WTC11 (cell line): ENCODE measurements at regions not wholly inside any gene's neighbourhood (a gene's known extent, or its start where the extent isn't known, plus 50 kb on each side); places are given as distances from the start of the nearest gene placed in this dataset.

Experiments
- ELF4 ChIP-seq: sonication (generic); formaldehyde crosslinking; IDR thresholded peaks from 2 replicates; pipeline ENCODE4 v1.8.1; 2022; ENCODE audit warnings: low read depth, mild to moderate bottlenecking, moderate library complexity, missing genetic modification reagents
- ESRRA ChIP-seq: sonication (generic); formaldehyde crosslinking; IDR thresholded peaks from 2 replicates; pipeline ENCODE4 v1.8.1; 2022; ENCODE audit warnings: mild to moderate bottlenecking, missing genetic modification reagents, borderline replicate concordance
- ETV6 ChIP-seq: sonication (generic); formaldehyde crosslinking; IDR thresholded peaks from 2 replicates; pipeline ENCODE4 v1.8.1; 2022; ENCODE audit warnings: mild to moderate bottlenecking, missing genetic modification reagents
- FOXK1 ChIP-seq: sonication (generic); formaldehyde crosslinking; IDR thresholded peaks from 2 replicates; pipeline ENCODE4 v1.8.0; 2022; ENCODE audit warnings: mild to moderate bottlenecking, moderate library complexity, missing genetic modification reagents
- NFE2L1 ChIP-seq: sonication (generic); formaldehyde crosslinking; IDR thresholded peaks from 2 replicates; pipeline ENCODE4 v1.8.1; 2023; ENCODE audit warnings: missing genetic modification reagents
- TEAD4 ChIP-seq: sonication (generic); formaldehyde crosslinking; IDR thresholded peaks from 2 replicates; pipeline ENCODE4 v1.8.0; 2022; ENCODE audit warnings: mild to moderate bottlenecking, missing genetic modification reagents
- TP53 ChIP-seq: sonication (generic); formaldehyde crosslinking; IDR thresholded peaks from 2 replicates; pipeline ENCODE4 v1.8.1; 2023; ENCODE audit warnings: mild to moderate bottlenecking, missing genetic modification reagents
- ZNF263 ChIP-seq: sonication (generic); formaldehyde crosslinking; IDR thresholded peaks from 2 replicates; pipeline ENCODE4 v1.8.1; 2022; ENCODE audit warnings: low read depth, mild to moderate bottlenecking, moderate library complexity, missing genetic modification reagents
- TF ChIP-seq, protein P1 (sequence below): sonication (generic); formaldehyde crosslinking; conservative IDR thresholded peaks from 2 replicates; pipeline ENCODE4 v1.8.1; 2022; ENCODE audit warnings: mild to moderate bottlenecking, missing genetic modification reagents
- TF ChIP-seq, protein P2 (sequence below): sonication (generic); formaldehyde crosslinking; IDR thresholded peaks from 2 replicates; pipeline ENCODE4 v1.8.1; 2022; ENCODE audit warnings: low read depth, mild to moderate bottlenecking, moderate library complexity, missing genetic modification reagents, borderline replicate concordance
- TF ChIP-seq, protein P3 (sequence below): fragments of 200-600 bp; IDR thresholded peaks from 2 replicates; pipeline ENCODE4 v1.8.0; 2022; ENCODE audit warnings: antibody characterized with exemption
- TF ChIP-seq, protein P4 (sequence below): sonication (generic); formaldehyde crosslinking; IDR thresholded peaks from 2 replicates; pipeline ENCODE4 v1.8.0; 2022; ENCODE audit warnings: mild to moderate bottlenecking, missing genetic modification reagents
- TF ChIP-seq, protein P5 (sequence below): sonication (generic); formaldehyde crosslinking; IDR thresholded peaks from 2 replicates; pipeline ENCODE4 v1.8.0; 2022; ENCODE audit warnings: mild to moderate bottlenecking, missing genetic modification reagents

DNA sequence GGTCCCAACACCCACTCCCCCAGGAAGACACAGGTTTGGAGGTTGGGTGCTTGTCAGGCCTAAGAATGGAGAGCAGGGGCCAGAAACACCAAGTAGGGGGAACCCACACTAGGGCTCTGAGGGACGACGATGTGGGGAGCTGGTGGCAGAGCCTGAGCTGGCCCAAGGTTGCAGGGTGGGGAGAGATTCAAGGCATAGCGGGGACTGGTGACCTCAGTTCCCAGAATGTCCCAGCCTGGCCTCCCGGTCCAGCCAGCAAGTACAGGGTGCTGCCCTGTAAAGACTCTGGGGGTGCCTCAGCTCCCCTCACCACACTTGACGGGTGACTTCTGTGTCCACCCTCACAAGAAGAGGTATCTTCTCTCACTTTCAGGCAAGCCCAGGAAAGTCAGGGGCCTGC is 86.7 kb downstream of the ALG10 start:
- TF ChIP-seq, protein P1, sequence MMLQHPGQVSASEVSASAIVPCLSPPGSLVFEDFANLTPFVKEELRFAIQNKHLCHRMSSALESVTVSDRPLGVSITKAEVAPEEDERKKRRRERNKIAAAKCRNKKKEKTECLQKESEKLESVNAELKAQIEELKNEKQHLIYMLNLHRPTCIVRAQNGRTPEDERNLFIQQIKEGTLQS: no peak
- TF ChIP-seq, protein P2, sequence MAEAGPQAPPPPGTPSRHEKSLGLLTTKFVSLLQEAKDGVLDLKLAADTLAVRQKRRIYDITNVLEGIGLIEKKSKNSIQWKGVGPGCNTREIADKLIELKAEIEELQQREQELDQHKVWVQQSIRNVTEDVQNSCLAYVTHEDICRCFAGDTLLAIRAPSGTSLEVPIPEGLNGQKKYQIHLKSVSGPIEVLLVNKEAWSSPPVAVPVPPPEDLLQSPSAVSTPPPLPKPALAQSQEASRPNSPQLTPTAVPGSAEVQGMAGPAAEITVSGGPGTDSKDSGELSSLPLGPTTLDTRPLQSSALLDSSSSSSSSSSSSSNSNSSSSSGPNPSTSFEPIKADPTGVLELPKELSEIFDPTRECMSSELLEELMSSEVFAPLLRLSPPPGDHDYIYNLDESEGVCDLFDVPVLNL (CRISPR knock-in tag): no peak
- TF ChIP-seq, protein P3, sequence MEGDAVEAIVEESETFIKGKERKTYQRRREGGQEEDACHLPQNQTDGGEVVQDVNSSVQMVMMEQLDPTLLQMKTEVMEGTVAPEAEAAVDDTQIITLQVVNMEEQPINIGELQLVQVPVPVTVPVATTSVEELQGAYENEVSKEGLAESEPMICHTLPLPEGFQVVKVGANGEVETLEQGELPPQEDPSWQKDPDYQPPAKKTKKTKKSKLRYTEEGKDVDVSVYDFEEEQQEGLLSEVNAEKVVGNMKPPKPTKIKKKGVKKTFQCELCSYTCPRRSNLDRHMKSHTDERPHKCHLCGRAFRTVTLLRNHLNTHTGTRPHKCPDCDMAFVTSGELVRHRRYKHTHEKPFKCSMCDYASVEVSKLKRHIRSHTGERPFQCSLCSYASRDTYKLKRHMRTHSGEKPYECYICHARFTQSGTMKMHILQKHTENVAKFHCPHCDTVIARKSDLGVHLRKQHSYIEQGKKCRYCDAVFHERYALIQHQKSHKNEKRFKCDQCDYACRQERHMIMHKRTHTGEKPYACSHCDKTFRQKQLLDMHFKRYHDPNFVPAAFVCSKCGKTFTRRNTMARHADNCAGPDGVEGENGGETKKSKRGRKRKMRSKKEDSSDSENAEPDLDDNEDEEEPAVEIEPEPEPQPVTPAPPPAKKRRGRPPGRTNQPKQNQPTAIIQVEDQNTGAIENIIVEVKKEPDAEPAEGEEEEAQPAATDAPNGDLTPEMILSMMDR: no peak
- TF ChIP-seq TEAD4 (CRISPR knock-in tag): no peak
- no peak for TF ChIP-seq ELF4
- TF ChIP-seq NFE2L1 (CRISPR knock-in tag): no peak
- no peak for TF ChIP-seq ZNF263 (CRISPR knock-in tag)
- TF ChIP-seq ETV6: no peak
- no peak for TF ChIP-seq TP53 (CRISPR knock-in tag)
- TF ChIP-seq, protein P4, sequence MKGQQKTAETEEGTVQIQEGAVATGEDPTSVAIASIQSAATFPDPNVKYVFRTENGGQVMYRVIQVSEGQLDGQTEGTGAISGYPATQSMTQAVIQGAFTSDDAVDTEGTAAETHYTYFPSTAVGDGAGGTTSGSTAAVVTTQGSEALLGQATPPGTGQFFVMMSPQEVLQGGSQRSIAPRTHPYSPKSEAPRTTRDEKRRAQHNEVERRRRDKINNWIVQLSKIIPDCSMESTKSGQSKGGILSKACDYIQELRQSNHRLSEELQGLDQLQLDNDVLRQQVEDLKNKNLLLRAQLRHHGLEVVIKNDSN (CRISPR knock-in tag): no peak
- TF ChIP-seq FOXK1 (CRISPR knock-in tag): no peak
- TF ChIP-seq ESRRA (CRISPR knock-in tag): no peak
- TF ChIP-seq, protein P5, sequence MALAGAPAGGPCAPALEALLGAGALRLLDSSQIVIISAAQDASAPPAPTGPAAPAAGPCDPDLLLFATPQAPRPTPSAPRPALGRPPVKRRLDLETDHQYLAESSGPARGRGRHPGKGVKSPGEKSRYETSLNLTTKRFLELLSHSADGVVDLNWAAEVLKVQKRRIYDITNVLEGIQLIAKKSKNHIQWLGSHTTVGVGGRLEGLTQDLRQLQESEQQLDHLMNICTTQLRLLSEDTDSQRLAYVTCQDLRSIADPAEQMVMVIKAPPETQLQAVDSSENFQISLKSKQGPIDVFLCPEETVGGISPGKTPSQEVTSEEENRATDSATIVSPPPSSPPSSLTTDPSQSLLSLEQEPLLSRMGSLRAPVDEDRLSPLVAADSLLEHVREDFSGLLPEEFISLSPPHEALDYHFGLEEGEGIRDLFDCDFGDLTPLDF (CRISPR knock-in tag): no peak
